ENCODE measurements at regions not wholly inside any gene's neighbourhood (a gene's known extent, or its start where the extent isn't known, plus 50 kb on each side); places are given as distances from the start of the nearest gene placed in this dataset.

GRCh38 chr5:175219366-175219765 lies 224.6 kb downstream of the DRD1 start:
- TF ChIP-seq CTCF (IDR thresholded peaks at IDR 0.05; ENCODE audit: low read depth, low read length, poor library complexity, severe bottlenecking) = no peak
- no peak for TF ChIP-seq EZH2phosphoT487 (IDR thresholded peaks at IDR 0.05; ENCODE audit: borderline replicate concordance, low read length)

Measured in DOHH2 (cell line).